HUDEP-2 (cell line): ENCODE measurements at regions not wholly inside any gene's neighbourhood (a gene's known extent, or its start where the extent isn't known, plus 50 kb on each side); places are given as distances from the start of the nearest gene placed in this dataset.
"Not testable (repeated sequence)": the region's sequence is repeated elsewhere in the genome, so short reads cannot be mapped to it uniquely, and the experiment has no call there.

Source experiments
- DNase-seq, 76 experiments: peaks; one replicate each; lab custom pipeline; 2025; ENCODE audit not compliant: unreplicated experiment in 76 of 76; lab: John Stamatoyannopoulos, UW

GRCh38 chr4:97013309-97013708, 1130.0 kb downstream of the STPG2 start:
- no peak for DNase-seq

GRCh38 chr4:97013711-97014110, 1129.6 kb downstream of the STPG2 start:
- no peak for DNase-seq

- DNase-seq = no peak
Observed at GRCh38 chr4:97015301-97015700, 1128.0 kb downstream of the STPG2 start.

DNA sequence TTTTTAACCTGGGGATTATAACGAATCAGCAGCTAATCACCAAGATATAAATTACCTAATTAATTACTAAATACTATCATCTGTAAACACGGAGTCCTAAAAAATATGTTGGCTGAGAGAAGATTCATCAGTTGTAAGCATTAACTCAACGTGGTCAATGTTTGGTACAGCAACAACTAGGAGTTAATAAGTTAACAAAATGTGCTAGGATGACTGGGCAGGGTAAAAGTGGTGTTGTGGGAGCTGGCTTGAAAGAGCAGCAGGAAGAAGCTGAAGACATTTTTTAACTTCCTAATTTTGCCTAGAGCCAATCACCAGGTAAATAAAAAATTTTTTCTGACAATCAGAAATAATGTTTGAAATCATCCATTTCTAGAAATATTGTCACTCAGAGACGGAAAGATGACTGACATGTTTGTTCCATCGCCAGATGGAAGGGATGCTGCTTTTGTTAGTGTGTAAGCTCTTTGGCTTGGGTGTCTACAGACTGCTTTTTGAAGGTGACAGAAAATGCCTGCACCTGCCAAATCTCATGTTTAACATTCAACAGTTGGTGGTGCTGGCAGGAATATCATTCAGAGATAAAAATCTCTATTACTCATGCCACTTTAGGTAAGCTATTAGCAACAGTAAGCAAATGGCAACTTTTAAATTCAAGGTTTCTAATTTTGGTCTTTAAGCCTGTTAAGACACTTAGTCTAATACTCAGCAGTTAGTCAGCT, 1126.9 kb downstream of the STPG2 start:
- no peak for DNase-seq

DNA sequence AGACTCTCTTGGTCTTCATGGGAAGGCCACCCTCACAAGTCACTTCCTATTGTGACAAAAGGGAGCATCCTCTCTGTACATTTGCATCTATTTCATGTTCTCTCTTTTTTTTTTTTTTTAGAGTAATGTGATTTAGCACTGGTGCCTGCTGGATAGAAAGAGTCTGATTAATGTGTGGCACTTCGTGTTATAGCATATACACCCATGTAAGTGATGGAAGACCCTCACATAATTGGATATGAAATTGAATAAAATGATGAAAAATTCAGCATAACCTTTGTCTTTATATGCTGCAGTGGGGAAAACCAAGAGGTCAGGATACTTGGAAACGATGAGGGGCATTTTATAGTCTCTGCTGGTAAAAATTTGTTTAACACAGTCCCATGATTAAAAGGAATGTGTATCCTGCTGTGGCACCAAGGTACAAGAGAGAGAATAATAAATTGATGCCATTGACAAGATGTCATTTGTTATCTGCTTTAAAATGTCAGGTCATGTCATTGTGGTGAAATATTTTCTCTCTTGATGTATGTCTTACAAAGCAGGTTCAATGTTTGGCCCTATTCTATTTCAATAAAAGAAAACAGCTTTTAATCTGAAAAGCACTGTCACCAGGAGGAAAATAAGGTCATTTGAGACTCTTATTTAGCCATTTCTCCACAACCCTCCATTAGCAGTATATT, 1115.4 kb downstream of the STPG2 start:
- no peak for DNase-seq

DNA sequence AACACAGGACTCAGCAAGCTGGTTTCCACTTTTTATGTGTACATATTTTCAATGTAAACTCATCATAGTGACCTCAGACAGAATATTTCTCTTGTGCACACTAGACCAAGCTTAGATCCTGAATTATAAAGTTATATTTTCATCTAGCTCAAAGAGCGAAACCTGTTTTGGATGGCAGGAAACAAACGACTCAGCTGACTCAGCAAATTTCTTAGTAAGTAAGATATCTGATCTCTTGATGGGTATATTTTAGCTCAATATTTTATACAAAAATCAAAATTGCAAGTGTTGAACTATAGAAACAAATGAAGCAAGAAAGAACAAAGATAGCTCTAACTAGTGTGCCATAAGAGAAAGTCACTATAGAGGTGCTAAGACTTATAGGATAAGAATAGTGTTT, 1114.5 kb downstream of the STPG2 start:
- DNase-seq = no peak

DNA sequence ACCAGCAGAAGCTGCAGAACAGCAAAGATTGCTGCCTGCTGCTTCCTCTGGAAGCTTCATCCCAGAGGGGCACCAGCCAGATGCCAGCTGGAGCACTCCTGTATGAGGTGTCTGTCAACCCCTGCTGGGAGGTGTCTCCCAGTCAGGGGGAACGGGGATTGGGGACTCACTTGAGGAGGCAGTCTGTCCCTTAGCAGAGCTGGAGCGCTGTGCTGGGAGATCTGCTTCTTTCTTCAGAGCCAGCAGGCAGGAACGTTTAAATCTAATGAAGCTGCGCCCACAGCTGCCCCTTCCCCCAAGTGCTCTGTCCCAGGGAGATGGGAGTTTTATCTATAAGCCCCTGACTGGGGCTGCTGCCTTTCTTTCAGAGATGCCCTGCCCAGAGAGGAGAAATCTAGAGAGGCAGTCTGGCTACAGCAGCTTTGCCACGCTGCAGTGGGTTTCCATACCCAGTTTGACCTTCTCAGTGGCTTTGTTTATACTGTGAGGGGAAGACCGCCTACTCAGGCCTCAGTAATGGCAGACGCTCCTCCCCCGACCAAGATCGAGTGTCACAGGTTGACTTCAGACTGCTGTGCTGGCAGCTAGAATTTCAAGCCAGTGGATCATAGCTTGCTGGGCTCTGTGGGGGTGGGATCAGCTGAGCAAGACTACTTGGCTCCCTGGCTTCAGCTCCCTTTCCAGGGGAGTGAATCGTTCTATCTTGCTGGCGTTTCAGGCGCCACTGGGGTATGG, 1105.7 kb downstream of the STPG2 start:
- DNase-seq = not testable (repeated sequence)

GRCh38 chr4:97038146-97038516, 1105.1 kb downstream of the STPG2 start:
- no peak for DNase-seq

GRCh38 chr4:97072666-97073065, 1070.6 kb downstream of the STPG2 start:
- DNase-seq = no peak

DNA sequence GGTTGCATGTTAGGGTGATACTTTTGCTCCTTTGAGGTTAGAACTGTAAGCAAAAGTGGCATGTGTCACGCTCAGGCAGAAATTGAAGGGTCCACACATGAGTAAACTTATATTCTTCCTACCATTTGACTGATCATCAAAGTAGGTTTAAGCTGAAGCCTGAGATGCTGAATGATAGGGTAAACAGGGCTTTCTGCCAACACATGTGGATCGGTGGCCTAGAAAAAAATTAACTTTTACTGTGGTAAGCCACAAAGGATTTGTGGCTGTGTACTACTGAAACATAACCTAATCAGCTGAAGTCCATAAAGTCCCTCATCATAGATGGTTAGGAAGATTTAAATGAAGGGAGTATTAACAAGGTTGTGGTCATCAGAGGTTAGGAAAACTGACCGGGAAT, 1070.1 kb downstream of the STPG2 start:
- DNase-seq = no peak

GRCh38 chr4:97074531-97074930, 1068.7 kb downstream of the STPG2 start:
- no peak for DNase-seq

DNA sequence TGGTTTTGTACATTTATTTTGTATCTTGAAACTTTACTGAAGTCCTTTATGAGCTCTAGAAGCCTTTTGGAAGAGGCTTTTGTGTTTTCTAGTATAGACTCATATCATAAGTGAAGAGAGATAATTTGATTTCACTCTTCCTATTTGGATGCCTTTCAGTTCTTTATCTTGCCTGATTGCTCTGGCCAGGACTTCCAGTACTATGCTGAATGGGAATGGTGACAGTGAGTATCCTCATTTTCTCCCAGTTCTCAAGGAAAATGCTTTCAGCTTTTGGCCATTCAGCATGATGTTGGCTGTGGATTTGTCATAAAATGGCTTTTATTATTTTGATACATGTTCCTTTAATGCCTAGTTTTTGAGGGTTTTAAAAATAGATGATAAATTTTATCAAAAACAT, 1061.3 kb downstream of the STPG2 start:
- DNase-seq = no peak

GRCh38 chr4:97097036-97097435, 1046.2 kb downstream of the STPG2 start:
- DNase-seq = not testable (repeated sequence)

- not testable (repeated sequence) for DNase-seq
Observed at GRCh38 chr4:97101171-97101570, 1042.1 kb downstream of the STPG2 start.

GRCh38 chr4:97103252-97103651, 1040.0 kb downstream of the STPG2 start:
- DNase-seq = no peak

DNA sequence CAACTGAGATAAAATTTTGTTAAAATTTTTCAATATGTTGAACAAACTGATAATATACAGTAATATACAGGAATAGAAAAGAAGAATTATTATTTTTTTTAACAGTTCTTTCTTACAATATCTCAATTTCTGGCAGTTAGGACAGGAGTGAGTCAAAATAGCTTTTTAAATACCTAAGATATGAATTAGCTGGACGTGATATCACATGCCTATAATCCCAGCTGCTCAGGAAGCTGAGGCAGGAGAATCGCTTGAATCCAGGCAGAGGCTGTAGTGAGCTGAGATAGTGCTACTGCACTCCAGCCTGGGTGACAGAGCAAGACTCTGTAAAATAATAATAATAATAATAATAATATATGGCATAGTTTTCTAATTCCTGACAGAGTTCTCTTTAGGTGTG, 1039.3 kb downstream of the STPG2 start:
- DNase-seq = no peak

DNA sequence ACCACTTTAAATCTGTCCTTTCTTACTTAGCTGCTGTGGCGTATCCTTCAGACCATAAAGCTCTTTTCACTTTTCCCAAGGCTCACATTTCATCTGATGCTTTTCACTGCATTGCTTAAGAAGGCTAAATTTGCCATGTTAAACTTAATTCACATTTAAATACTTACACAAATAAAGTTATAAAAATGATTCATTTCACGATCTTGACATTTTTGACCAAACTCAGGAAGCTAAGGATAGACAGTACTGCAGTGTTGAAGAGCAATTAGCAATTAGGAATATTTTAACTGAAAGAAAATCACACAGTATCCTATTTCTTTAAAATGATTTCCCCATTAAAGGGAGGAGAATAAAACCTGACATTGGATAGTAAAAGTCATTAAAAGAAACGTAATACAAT, 1038.6 kb downstream of the STPG2 start:
- DNase-seq = peak in 1 of 76 experiments; percentile 0

- DNase-seq = no peak
Observed at GRCh38 chr4:97105347-97106099, 1037.8 kb downstream of the STPG2 start.

DNA sequence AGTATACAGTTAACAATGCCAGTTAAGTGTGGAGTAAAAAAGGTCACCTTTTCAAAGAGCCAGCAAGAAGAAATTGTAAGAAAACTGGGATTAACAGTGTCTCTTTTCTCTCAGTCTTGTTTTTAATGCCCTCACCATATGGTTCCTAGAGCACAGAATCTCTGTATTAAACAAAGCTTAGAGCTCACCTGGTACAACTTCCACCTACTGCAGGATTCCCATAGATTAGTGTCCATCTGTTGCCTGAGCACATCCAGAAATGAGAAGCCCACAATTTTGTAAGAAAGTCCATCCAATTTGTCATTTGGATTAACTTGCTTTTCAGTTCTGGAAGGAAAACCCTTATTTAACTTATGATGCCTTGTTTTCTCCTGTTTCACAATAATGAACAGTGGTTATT, 1037.1 kb downstream of the STPG2 start:
- DNase-seq = no peak

DNA sequence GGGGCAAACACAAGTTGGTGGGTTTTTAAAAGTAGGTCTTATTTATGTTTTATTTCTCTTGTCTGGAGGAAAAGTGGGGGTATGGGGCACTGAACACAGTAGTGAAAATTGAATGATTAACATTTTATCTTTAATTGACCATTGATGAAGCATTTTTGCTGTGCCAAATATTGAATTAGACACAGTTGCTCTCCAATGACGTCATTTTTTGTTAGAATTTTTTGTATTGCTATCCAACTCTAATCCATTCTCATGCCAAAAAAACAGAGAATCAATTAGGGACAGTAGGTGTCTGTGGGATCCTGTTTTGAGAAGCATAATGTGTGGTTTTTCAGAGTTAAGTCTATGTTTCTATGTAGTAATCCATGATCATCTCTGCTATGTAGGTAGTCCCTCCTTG, 1032.8 kb downstream of the STPG2 start:
- no peak for DNase-seq

DNA sequence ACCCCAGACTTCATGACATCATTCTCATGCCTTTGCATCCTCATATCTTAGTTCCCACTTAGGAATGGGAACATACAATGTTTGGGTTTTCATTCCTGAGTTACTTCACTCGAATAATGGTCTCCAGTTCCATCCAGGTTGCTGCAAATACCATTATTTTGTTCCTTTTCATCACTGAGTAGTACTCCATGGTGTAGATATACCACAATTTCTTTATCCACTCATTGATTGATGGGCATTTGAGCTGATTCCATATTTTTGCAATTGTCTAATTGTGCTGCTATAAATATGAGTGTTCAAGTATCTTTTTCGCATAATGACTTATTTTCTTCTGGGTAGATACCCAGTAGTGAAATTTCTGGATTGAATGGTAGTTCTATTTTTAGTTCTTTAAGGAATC, 1026.8 kb downstream of the STPG2 start:
- no peak for DNase-seq
